Activated CD8-positive, alpha-beta memory T cell treated with anti-CD3 and anti-CD28 coated beads for 4 hours (primary cell): ENCODE measurements at regions not wholly inside any gene's neighbourhood (a gene's known extent, or its start where the extent isn't known, plus 50 kb on each side); places are given as distances from the start of the nearest gene placed in this dataset.

Experiments
- DNase-seq, 2 donors: peaks; one replicate each; pipeline ENCODE4 v3.0.0-alpha.2; 2020; ENCODE audit warnings: low read depth in 2 of 2

DNA sequence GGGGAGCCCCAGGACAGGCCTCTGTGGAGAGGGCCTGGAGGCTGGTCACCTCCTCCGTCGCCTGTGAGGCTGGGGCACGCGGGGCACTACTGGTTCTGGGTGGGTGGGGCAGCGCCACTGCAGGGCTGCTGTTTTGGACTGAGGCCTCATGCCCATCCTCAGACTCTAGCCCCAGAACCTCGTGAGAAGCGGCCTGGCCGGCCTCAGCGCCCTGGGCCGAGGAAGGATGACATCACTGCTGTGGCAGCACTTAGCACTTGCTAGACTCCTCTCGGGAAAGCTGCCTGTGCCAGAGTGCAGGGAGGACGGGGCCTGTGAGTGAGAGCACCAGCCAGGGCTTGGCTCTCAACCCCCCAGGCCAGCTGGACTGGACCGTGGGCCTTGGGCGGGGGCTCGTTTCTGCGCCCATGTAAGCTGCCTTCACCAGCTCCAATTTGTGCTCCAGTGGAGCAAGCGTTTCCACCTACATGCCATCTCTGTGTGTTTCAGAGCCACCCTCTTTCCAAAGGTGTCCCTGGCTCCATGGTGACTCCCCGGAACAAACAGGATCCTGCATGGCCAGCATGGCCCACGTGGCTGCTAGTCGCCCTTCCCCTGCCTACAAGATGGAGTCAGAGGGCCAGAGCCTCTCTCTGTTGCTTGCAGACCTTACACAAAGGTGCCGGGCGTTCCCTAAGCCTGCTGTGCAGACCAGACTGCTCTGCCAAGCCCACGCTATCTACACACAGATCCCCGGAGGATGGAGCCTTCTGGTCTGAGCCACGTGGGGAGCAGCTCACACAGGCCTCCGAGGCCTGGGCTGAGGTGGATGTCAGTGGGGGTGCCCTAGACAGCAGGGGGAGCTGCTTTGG lies 102.9 kb downstream of the CTTN start:
- DNase-seq: no peak

DNA sequence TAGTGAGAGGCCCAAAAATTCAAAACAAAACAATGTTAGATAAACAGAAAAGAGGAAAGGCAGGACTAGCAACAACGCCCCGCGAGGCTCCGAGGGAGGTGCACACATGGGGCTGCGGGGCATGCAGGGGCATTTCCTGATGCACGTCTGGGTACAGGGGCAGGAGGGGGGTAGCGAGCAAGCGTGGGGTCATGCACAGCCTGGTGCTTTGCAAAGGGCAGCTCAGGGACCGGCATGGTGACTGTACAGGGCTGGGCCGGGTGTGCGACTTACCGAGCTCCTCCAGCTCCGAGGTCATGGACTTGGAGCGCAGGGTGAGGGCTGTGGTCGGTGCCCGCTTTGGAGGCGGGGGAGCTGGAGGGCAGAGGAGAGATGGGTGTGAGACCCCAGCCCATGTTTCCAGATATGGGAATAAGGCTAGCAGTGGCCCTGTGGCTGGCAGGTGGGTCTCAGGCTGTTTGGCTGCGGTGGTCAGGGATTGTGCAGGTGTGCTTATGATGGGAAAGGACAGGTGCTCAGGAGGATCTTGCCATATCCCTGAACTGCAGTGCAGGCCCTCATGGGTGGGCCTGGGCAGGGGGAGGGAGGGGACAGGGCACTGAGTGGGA lies 103.7 kb downstream of the CTTN start:
- DNase-seq: no peak

DNA sequence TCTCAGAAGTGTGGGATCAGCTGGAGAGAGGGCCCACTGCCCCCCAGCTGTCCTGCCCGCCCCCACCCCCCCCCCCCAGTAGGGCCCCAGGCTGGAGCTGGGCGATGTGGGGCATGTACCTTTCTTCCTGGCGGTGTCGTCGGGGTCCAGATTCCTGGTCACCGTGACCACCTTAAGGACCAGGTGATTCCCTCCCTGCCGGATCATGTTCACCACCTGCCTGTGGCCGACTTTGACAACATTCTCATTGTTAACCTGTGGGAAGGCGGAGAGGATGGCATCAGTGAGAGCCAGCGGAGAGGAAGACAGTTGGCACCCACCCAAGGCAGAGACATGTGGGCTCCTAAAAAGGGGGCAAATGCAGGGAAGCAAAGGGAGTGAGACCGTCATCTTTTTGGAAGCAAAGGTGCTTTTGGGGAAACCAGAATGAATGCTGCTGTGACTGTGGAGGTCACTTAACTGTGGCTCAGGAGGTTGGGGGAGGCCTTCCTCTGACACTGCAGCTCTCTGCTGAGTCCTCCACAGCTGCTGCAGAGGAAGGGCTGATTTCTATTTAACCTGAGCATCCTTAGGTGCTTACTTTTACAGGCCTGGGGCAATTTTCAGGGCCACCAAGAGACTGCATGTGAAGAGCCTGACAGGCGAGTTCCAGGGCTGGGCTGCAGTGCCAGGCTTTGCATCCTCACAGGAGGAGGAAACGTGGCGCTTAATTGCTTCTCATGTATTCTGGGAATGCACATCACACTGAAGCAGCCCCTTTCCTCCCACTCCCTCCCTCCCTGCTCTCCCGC lies 104.5 kb downstream of the CTTN start:
- no peak for DNase-seq

DNA sequence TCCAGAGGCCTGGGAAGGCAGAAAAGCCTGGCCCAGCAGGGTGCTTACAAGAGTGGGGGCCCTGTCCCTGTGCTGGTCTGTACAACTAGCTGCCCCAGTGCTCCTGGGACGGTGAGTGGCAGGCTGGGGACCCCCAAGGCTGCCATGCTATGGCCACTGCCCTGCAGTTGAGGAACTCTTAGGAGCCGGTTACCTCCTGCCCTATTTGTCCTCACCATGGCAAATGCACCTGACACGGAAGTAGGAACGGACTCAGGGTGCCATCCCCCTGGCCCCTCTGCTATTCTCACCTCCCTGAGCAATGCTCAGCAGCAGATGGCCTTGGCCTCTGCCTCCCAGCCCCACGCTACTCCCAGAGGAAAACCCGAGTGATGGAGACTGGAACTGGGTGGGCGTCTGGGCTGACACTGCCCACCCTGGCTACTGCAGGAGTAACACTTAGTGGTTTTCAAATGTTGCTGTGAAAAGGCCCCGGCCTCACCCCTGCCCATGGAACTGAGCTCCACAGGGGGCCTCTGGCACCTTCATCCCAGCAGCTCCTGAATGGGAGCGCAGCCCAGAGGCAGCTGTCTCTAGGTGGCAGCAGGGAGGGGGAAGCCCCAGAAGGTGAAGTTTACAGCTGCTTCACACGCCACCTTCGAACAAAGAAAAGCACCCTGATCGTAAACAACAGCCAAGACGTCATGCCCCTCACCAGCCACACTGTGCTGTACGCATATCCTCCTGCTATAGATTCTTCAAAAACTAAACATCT lies 105.3 kb downstream of the CTTN start:
- DNase-seq: no peak

DNA sequence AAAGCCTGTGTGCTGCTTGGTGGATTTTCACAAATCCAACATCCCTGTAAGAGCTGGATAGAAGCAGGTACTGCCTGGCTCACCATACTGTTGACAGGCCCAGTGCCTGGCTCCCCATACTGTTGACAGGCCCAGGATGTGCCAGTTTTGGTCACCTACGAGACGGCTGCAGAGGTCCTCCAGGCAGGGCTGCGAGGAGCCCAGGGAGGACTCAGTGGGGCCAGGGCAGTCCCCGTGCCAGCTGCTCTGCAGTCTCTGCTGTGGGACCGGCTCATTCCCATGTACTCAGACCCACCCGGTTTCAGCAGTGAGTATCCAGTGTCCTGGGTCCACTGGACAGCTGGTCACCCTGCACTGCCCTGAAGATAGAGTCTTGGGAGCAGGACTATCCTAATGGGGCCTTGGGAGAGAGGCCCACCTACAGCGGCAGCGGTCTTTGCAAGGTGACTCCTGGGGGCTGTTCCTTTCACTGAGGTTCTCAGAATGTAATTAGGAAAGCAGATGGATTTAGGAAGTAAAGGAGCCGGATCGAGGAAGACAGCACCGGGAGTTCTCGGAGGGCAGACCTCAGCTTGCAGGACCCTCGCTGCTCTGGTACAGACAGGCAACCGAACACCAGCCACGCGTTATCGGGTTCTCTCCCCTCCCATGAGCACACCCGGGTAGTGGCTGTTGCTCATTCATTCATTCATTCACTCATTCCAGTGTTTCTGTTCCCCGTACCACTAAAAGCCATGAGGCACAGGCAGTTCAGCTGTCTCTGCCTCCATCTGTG lies 106.1 kb downstream of the CTTN start:
- no peak for DNase-seq

DNA sequence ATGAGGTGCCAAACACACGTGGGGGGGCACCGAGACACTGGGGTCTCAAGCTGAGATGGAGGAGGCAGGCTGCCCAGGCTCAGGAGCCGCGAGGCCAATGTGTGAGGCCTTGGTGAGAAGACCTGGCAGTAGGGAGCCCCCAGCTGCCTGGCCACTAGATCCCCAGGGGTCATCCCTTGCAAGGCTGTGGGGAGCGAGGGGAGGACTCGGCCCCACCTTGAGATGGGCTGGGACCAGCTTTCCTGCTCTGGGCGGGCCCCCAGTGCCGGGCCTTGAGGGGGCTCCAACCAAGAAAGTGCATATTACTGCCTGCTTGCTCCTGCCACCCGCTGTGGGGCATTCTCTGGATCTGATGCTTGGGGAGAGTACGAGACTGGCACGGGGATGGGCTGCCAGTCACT lies 107.0 kb downstream of the CTTN start:
- no peak for DNase-seq

DNA sequence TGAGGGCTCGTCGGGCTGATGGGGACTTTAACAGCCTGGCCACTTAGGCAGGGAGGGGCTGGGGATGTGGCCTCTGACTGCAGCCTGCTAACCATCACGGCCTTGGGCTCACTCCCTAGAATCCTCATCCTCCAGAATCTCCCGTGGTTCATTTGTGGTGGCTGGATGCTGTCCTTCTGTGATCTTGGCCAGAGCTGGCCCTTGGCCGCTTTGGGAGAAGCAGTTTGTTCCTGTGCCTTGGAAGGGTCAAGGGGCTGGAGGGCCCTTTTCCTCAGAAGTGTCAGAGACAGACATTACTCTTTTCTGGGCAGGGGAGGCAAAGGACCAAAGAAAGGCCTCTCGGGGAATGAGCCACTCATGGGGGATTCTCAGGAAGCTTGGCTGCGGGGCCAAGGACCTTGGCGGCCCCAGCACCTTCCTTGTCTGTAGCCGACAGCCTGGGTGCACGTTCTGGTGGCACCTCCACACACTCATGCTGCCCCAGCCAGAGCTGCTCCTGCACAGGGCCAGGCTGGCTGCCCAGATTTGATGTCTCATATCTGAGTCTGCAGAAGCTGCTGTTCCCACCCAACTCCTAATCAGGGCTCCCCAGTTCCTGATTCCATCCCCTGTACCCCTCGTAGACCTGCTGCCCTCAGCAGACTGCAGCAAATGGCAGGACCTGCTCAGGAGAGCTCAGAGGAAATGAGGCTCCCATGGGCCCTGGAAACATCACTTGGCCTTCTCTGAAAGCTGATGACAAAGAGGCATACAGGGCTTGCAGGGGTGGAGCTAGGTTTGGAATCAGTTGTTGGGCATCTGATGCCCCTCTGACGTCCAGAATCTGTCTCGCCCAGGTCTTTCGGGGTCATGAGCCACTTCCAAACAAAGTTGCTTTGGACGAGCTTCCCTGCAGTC lies 107.7 kb downstream of the CTTN start:
- no peak for DNase-seq

DNA sequence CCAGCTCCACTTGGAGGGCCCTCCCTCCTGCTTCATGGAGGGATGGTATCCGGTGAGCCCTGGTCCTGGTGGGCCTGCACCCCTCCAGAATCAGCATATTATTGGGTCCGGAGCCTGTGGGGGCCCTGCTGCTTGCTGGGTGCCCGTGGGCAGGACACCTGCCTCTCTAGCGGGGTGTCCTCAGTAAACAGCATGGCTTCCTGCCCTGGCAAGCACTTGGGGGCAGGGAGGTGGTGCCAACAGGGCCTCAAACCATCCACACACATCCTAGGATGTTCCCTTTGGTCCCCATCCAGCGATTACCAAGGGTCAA lies 108.3 kb downstream of the CTTN start:
- DNase-seq: no peak

DNA sequence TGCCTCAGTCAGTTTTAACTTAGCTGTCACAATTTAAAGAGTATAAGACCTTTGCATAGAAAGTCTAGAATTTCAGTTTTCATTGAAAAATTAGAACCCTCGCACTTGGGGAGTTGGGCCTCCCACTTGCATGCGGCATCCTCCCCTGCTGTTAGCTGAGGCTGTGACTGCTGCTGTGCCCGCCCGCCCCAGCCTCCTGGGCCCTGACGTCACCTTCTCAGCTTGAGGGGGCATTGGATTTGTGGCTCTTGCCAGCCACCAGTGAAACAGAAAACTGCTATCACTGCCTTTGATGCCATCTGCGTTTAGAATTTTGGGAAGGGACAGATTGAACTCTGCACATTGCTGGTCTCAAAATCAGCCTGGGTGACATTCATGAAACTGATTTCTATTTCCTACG lies 108.7 kb downstream of the CTTN start:
- no peak for DNase-seq

DNA sequence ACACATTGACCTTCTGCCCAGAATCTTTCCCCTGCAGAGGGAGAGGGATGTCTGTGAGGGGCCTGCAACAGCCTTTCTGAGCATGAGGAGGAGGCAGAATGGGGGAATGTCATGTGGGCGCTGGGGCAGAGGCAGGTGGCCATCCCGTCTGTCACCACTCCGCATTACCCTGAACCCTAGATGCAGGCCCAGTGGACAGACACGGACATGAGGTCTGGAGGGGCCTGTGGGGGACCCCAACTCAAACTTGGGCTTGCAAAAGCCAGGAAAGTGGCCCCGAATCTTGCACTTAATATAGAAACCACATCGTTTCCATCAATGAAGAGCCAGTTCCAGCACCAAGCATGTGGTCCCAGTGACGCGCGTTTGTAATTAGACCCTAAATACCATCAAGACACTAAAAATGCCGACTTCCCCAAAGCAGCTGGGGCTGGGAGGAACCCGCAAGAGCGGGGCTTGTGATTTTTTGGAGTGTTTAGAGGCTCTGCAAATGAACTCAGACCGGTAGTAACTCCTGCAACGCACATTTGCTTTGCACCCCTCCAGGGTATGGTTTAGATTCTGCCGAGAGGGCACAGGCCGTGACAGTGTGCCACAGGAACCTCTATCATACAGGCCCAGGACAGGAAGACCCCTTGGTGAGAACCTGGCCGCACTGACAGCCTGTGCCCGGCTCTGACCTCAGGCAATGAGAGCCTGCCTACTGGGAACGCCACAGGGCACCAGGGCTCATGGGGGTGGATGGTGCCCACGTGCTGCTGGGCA lies 109.3 kb downstream of the CTTN start:
- no peak for DNase-seq

DNA sequence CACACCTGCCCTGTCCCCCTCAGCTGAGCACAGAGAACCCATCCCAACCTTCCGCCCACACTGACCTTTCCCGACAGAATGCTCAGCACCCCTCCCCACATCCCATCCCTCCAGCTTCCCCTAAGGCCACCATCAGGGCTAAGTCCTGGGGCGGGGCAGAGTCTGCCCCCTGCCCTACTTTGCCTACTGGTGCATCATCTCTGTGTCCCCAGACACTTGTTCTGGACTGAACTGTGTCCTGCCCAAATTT lies 109.8 kb downstream of the CTTN start:
- DNase-seq: no peak

DNA sequence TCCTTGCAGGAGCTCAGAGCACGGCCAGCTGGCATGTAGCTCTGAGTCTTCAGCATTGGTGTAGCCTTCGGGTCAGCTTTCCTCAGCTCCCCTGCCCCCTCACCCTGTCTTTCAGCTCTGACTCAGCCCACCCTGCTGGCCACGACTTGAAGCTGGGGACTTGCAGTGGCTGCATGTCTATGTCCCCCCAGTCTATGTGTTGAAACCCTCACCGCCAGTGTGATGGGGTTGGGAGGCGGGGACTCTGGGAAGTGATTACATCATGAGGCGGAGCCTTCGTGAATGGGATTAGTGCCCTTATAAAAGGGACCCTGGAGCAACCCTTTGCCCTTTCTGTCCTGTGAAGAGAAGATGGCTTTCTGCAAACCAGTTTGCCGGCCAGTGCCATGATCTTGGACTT lies 111.1 kb downstream of the CTTN start:
- DNase-seq: no peak

DNA sequence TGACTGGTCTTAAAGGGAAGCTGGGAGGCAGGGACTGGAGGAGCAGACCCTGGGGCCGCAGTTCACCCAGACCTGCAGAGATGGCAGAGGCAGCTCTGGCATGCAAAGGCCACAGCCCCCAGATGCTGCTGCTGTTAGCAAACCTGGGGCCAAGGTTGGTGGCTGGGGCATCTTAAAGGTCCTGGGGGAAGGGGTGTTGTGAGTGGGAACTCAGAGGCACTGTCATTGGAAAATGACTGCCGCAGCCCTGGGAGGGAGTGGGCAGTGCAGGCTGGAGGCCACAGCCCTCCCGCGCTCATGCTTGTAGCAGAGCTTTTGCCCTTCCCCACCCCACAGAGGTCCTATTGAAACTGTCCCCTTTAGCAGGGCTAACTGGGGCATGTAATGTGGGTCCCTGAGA lies 111.8 kb downstream of the CTTN start:
- DNase-seq: no peak

DNA sequence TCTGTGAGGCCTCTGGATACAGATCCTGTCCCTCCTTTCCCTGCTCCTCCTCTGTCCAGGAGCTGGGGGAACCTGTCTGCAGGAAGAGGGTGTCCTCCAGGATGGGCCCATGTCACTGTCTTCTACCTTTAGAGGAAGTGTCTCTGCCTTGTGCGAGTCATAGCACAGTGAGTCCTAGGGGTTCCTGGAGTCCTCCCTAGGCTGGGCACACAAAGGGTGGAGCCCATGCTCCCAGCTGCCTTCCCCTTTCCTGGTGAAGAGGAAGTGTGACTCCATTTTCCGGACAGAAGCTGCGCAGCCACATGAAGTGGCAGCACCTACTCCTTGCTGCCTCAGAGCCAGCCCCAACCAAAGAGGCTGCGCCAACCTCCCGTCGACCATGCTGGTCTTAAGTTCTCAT lies 112.2 kb downstream of the CTTN start:
- DNase-seq: no peak

DNA sequence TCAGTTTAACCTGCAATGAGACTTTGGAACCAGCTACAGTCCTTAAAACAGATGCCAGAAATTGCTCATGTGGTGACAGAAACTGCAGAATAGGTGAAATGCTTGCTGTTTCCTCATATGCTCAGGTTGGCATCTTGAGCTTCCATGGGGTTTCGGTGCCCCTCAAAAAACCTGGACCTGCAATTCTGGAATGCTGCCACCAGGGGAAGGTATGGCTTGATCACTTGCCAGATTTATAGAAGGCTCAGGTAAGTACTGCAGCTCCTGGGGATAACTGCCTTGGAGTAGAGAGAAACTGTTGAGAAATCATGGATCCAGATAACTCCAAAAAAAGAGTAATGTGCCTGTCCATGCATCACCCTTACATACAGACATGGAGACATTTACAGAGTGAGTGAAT lies 113.0 kb downstream of the CTTN start:
- DNase-seq: no peak

DNA sequence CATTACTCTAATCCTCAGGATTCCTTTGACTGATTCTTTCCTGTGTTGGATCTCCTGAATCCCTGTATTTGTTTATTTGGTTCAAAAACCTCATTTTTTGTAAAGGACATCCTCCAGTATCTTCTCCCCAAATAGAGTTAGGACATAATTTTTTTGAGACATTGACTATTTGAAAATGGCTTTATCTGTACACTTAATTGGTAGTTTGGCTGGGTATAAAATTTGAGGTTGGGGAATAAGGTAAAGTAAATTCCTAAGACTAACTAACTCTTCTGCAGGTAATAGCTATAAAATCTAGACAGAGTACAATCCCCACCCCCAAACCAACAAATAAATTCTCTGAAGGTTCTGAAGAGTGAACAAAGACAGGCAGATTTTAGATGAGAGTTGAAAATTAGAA lies 114.4 kb downstream of the CTTN start:
- DNase-seq: no peak

DNA sequence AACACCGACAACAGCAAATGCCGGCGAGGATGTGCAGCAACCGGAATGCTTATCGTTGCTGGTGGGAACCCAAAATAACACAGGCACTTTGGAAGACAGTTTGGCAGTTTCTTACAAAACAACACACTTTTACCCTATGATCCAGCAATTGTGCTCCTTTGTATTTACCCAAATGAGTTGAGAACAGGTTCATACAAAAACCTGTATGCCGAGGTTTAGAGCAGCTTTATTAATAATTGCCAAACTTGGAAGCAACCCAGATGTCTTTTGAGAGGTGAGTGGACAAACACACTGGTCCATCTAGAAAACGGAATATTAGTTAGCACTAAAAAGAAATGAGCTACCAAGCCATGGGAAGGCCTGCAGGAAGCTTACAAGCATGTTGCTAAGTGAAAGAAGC lies 118.9 kb downstream of the CTTN start:
- no peak for DNase-seq

DNA sequence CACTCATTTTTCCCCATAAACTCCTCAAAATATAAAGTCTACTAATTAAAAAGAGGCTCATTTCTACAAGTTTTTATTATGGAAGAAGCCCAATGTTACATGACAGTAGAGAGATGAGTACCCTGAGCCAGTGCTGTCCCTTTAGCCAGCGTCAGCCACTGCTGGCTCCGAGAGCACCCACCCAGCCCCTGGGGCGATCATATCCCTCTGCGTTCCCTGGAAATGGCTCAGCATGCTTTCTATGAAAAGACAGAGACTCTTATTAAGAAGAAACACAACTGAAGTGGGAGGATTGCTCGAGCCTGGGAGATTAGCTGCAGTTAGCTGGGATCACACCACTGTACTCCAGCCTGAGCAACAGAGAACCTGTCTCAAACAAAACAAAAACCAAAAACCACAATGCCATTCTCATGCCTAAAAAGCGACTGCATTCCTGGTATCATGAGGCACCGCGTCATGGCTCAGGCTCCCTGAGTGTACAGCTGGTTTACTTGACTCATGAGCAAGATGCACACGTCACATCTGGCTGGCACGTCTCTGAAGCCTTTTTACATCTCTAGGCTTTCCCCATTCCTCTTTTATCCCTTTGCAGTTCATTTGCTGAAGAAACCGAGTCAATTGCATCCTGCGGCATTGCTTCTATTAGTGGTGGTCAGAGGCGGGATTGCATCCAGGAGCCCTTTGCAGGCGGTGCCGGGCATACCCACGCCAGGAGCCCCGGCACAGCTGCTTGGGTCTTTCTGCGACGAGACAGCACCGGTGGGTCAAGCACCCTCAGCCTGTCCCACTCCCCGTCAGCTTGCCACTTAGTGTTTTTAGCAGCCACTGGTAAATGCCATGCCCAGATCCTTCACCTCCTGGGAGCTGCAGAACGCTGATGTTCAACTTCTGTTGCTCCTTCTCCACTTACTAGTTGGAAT lies 119.9 kb downstream of the CTTN start:
- no peak for DNase-seq

DNA sequence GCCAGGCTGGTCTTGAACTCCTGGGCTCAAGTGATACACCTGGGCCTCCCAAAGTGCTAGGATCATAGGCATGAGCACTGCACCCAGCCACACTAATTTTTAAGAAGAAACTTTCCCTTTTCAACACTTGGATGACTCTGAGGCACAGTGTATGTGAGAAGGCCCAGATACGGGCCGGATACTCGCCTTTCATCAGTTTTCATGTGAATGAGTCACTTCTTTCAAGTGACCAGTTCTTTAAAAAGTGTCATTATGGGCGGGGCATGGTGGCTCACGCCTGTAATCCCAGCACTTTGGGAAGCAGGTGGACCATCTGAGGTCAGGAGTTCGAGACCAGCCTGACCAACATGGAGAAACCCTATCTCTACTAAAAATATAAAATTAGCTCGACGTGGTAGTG lies 120.8 kb downstream of the CTTN start:
- no peak for DNase-seq
